Left lung (tissue), 4 donors: ENCODE measurements at regions not wholly inside any gene's neighbourhood (a gene's known extent, or its start where the extent isn't known, plus 50 kb on each side); places are given as distances from the start of the nearest gene placed in this dataset.

Experiments
- ATAC-seq: fragments of 200-7000 bp; cut with Tn5 transposase; one replicate; pipeline ENCODE4 v1.9.1; 2020; ENCODE audit warnings: moderate library complexity
- DNase-seq, 4 donors: peaks; one replicate each; pipeline ENCODE4 v3.0.0-alpha.2; 2013 to 2020
- H3K27ac ChIP-seq, 2 donors: fragments of 200-600 bp; sonication (generic) in 1 of 2; one replicate each; pipeline versions ENCODE4 v1.5.0 to v1.8.0; 2020 to 2021
- H3K27me3 ChIP-seq, 2 donors: fragments of 200-600 bp; sonication (generic) in 1 of 2; one replicate each; pipeline versions ENCODE4 v1.5.0 to v1.8.0; 2020 to 2021
- H3K36me3 ChIP-seq, 2 donors: fragments of 200-600 bp; sonication (generic) in 1 of 2; one replicate each; pipeline versions ENCODE4 v1.5.0 to v1.8.0; 2020 to 2021
- H3K4me1 ChIP-seq, 2 donors: fragments of 200-600 bp; one replicate each; pipeline ENCODE4 v1.8.0; 2021
- H3K4me3 ChIP-seq, 2 donors: fragments of 200-600 bp; sonication (generic) in 1 of 2; one replicate each; pipeline versions ENCODE4 v1.5.0 to v1.8.0; 2020 to 2021; ENCODE audit warnings: mild to moderate bottlenecking in 1 of 2
- H3K9me3 ChIP-seq, 2 donors: fragments of 200-600 bp; sonication (generic) in 1 of 2; one replicate each; pipeline versions ENCODE4 v1.5.0 to v1.8.0; 2020 to 2021
- CTCF ChIP-seq, 2 donors: fragments of 200-600 bp; sonication (generic) in 1 of 2; IDR thresholded peaks; one replicate each; pipeline versions ENCODE4 v1.5.0 to v1.8.0; 2021; ENCODE audit warnings: antibody characterized with exemption in 2 of 2
- intact Hi-C, 2 donors: fragments of 100-400 bp; cut with DNase I; formaldehyde crosslinking; loops; one replicate each; pipeline versions ENCODE4 v1.11.2 to v1.14.2; 2022
- donor health status: DM: no; HTN: yes; CAD: no.
- donor health status: DM: no; HTN: no; CAD: no.

- no peak overlapping the region for H3K4me3 ChIP-seq
- no peak for TF ChIP-seq CTCF (IDR thresholded peaks at IDR 0.05)
- intact Hi-C loops = no loop called here
- no peak overlapping the region for H3K27ac ChIP-seq
- no peaks in the 10 kb centered on the region for H3K4me1 ChIP-seq
- no peaks in the 10 kb centered on the region for H3K36me3 ChIP-seq
- no peaks in the 10 kb centered on the region for H3K27me3 ChIP-seq
- no peaks in the 10 kb centered on the region for H3K9me3 ChIP-seq
- ATAC-seq (no peak), DNase-seq (no peak)
These were observed 784.2 kb upstream of the RIOK2 start for GRCh38 chr5:97967292-97967691.

GRCh38 chr5:97968346-97968745 is 785.3 kb upstream of the RIOK2 start:
- Histone ChIP-seq H3K9me3 (no peaks in the 10 kb centered on the region), H3K36me3 (no peaks in the 10 kb centered on the region), H3K4me1 (no peaks in the 10 kb centered on the region), H3K27me3 (no peaks in the 10 kb centered on the region), H3K4me3 (no peak overlapping the region), H3K27ac (no peak overlapping the region)
- no peak for TF ChIP-seq CTCF (IDR thresholded peaks at IDR 0.05)
- no peak for ATAC-seq
- no peak for DNase-seq
- intact Hi-C loops = no loop called here

GRCh38 chr5:97979740-97980139 is 793.7 kb upstream of the RGMB start:
- Histone ChIP-seq H3K27me3 (no peaks in the 10 kb centered on the region), H3K36me3 (no peaks in the 10 kb centered on the region), H3K27ac (no peak overlapping the region), H3K9me3 (no peaks in the 10 kb centered on the region), H3K4me1 (no peaks in the 10 kb centered on the region), H3K4me3 (no peak overlapping the region)
- no peak for TF ChIP-seq CTCF (IDR thresholded peaks at IDR 0.05)
- intact Hi-C loops = no loop called here
- peak in 2 of 4 donors; percentile 87 to 90 for DNase-seq
- peak; percentile 36 for ATAC-seq

- H3K27ac ChIP-seq = no peak overlapping the region
- TF ChIP-seq CTCF (IDR thresholded peaks at IDR 0.05) = no peak
- intact Hi-C loops = no loop called here
- no peaks in the 10 kb centered on the region for H3K9me3 ChIP-seq
- H3K4me3 ChIP-seq = no peak overlapping the region
- ATAC-seq (no peak), DNase-seq (no peak)
- no peaks in the 10 kb centered on the region for H3K4me1 ChIP-seq
- H3K27me3 ChIP-seq = no peaks in the 10 kb centered on the region
- no peaks in the 10 kb centered on the region for H3K36me3 ChIP-seq
These were observed 793.2 kb upstream of the RGMB start for GRCh38 chr5:97980291-97980690.

- Histone ChIP-seq H3K4me3 (no peak overlapping the region), H3K4me1 (no peaks in the 10 kb centered on the region), H3K27ac (no peak overlapping the region), H3K9me3 (no peaks in the 10 kb centered on the region), H3K27me3 (no peaks in the 10 kb centered on the region), H3K36me3 (no peaks in the 10 kb centered on the region)
- no peak for ATAC-seq
- no peak for DNase-seq
- intact Hi-C loops = no loop called here
- no peak for TF ChIP-seq CTCF (IDR thresholded peaks at IDR 0.05)
These were observed 787.4 kb upstream of the RGMB start for GRCh38 chr5:97986069-97986468.
